ENCODE measurements at regions not wholly inside any gene's neighbourhood (a gene's known extent, or its start where the extent isn't known, plus 50 kb on each side); places are given as distances from the start of the nearest gene placed in this dataset.

GRCh38 chr19:27734496-27735220 is 1478.3 kb downstream of the UQCRFS1 start:
- TF ChIP-seq USF1 (IDR thresholded peaks at IDR 0.05) (no peak), TEAD4 (IDR thresholded peaks at IDR 0.05) (no peak; the same call in 1 of the 2 replicates), FOXM1 (IDR thresholded peaks at IDR 0.05; ENCODE audit: borderline replicate concordance, low read depth) (no peak), REST (IDR thresholded peaks at IDR 0.05; ENCODE audit: low read depth) (no peak), NFIC (IDR thresholded peaks at IDR 0.05) (no peak), TCF12 (IDR thresholded peaks at IDR 0.05; ENCODE audit: low read depth) (no peak), ZBTB7A (IDR thresholded peaks at IDR 0.05; ENCODE audit: low read depth) (no peak), CREB1 (IDR thresholded peaks at IDR 0.05; ENCODE audit: low read depth) (no peak), EP300 (IDR thresholded peaks at IDR 0.05; ENCODE audit: borderline replicate concordance) (no peak), MAX (IDR thresholded peaks at IDR 0.05) (no peak), YY1 (IDR thresholded peaks at IDR 0.05; ENCODE audit: low read depth) (no peak), EGR1 (IDR thresholded peaks at IDR 0.05) (no peak), RAD21 (IDR thresholded peaks at IDR 0.05; ENCODE audit: low read depth) (no peak)

- peak; percentile 90 for TF ChIP-seq FOXM1 (IDR thresholded peaks at IDR 0.05; ENCODE audit: borderline replicate concordance, low read depth)
- 0 out of 2 replicates have a peak, but pooled peaks have one; percentile 16 for TF ChIP-seq YY1 (IDR thresholded peaks at IDR 0.05; ENCODE audit: low read depth)
- TF ChIP-seq EP300 (IDR thresholded peaks at IDR 0.05; ENCODE audit: borderline replicate concordance): peak; percentile 89
- TF ChIP-seq NFIC (IDR thresholded peaks at IDR 0.05): peak; percentile 92
- no peak for TF ChIP-seq USF1 (IDR thresholded peaks at IDR 0.05)
- TF ChIP-seq CEBPB (IDR thresholded peaks at IDR 0.05): no peak
- peak; percentile 91 for TF ChIP-seq TEAD4 (IDR thresholded peaks at IDR 0.05)
- TF ChIP-seq TCF12 (IDR thresholded peaks at IDR 0.05; ENCODE audit: low read depth): peak; percentile 95
- no peak for TF ChIP-seq ZBTB7A (IDR thresholded peaks at IDR 0.05; ENCODE audit: low read depth)
- TF ChIP-seq MAX (IDR thresholded peaks at IDR 0.05): no peak
Measured at GRCh38 chr19:27733551-27734266, 1479.2 kb downstream of the UQCRFS1 start.

GRCh38 chr19:27729332-27729731 is 1483.6 kb downstream of the UQCRFS1 start:
- TF ChIP-seq TAF1 (IDR thresholded peaks at IDR 0.05; ENCODE audit: low read depth) (no peak), NFIC (IDR thresholded peaks at IDR 0.05) (no peak), EP300 (IDR thresholded peaks at IDR 0.05; ENCODE audit: borderline replicate concordance) (no peak), ZBTB7A (IDR thresholded peaks at IDR 0.05; ENCODE audit: low read depth) (no peak), FOXM1 (IDR thresholded peaks at IDR 0.05; ENCODE audit: borderline replicate concordance, low read depth) (no peak), TCF12 (IDR thresholded peaks at IDR 0.05; ENCODE audit: low read depth) (no peak), USF1 (IDR thresholded peaks at IDR 0.05) (no peak), REST (IDR thresholded peaks at IDR 0.05; ENCODE audit: low read depth) (no peak), MAX (IDR thresholded peaks at IDR 0.05) (no peak), CREB1 (IDR thresholded peaks at IDR 0.05; ENCODE audit: low read depth) (no peak), EGR1 (IDR thresholded peaks at IDR 0.05) (no peak), RAD21 (IDR thresholded peaks at IDR 0.05; ENCODE audit: low read depth) (no peak), TEAD4 (IDR thresholded peaks at IDR 0.05) (no peak), CEBPB (IDR thresholded peaks at IDR 0.05) (no peak), YY1 (IDR thresholded peaks at IDR 0.05; ENCODE audit: low read depth) (no peak)

GRCh38 chr19:27722625-27723024 is 1490.3 kb downstream of the UQCRFS1 start:
- TF ChIP-seq YY1 (IDR thresholded peaks at IDR 0.05; ENCODE audit: low read depth): no peak
- TF ChIP-seq USF1 (IDR thresholded peaks at IDR 0.05): no peak
- TF ChIP-seq CEBPB (IDR thresholded peaks at IDR 0.05): no peak
- TF ChIP-seq TCF12 (IDR thresholded peaks at IDR 0.05; ENCODE audit: low read depth): no peak
- no peak for TF ChIP-seq FOXM1 (IDR thresholded peaks at IDR 0.05; ENCODE audit: borderline replicate concordance, low read depth)
- no peak for TF ChIP-seq EGR1 (IDR thresholded peaks at IDR 0.05)
- no peak for TF ChIP-seq CREB1 (IDR thresholded peaks at IDR 0.05; ENCODE audit: low read depth)
- no peak for TF ChIP-seq EP300 (IDR thresholded peaks at IDR 0.05; ENCODE audit: borderline replicate concordance)
- no peak for TF ChIP-seq MAX (IDR thresholded peaks at IDR 0.05)
- no peak for TF ChIP-seq ZBTB7A (IDR thresholded peaks at IDR 0.05; ENCODE audit: low read depth)
- TF ChIP-seq RAD21 (IDR thresholded peaks at IDR 0.05; ENCODE audit: low read depth): no peak
- TF ChIP-seq TEAD4 (IDR thresholded peaks at IDR 0.05): no peak
- no peak for TF ChIP-seq NFIC (IDR thresholded peaks at IDR 0.05)

Data from Ishikawa (cell line).